Progenitor cell of endocrine pancreas (in vitro differentiated cells): ENCODE measurements at regions not wholly inside any gene's neighbourhood (a gene's known extent, or its start where the extent isn't known, plus 50 kb on each side); places are given as distances from the start of the nearest gene placed in this dataset.

Experiments
- DNase-seq: peaks from one replicate; pipeline ENCODE4 v3.0.0; 2021; ENCODE audit warnings: low spot score; ENCODE audit not compliant: unreplicated experiment
- H3K27ac Mint-ChIP-seq: 2 replicates; pipeline ENCODE4 v1.8.0; 2021; ENCODE audit warnings: mild to moderate bottlenecking, moderate library complexity, mixed read lengths
- H3K27me3 Mint-ChIP-seq: 2 replicates; pipeline ENCODE4 v1.8.0; 2021; ENCODE audit warnings: mixed read lengths
- H3K36me3 Mint-ChIP-seq: 2 replicates; pipeline ENCODE4 v1.8.0; 2022; ENCODE audit warnings: mixed read lengths; ENCODE audit not compliant: insufficient read depth
- H3K4me1 Mint-ChIP-seq: 2 replicates; pipeline ENCODE4 v1.8.0; 2021; ENCODE audit warnings: low read depth, mixed read lengths
- H3K4me3 Mint-ChIP-seq: 2 replicates; pipeline ENCODE4 v1.8.0; 2021; ENCODE audit warnings: low read depth, mild to moderate bottlenecking, moderate library complexity, mixed read lengths
- H3K9me3 Mint-ChIP-seq: 2 replicates; pipeline ENCODE4 v1.8.0; 2021; ENCODE audit warnings: low read depth, mixed read lengths
- TF ChIP-seq, protein P1 (sequence below): fragments of 200-600 bp; sonication (generic); IDR thresholded peaks from one replicate; pipeline ENCODE4 v1.5.0; 2021; ENCODE audit warnings: antibody characterized with exemption, mild to moderate bottlenecking; ENCODE audit not compliant: unreplicated experiment

DNA sequence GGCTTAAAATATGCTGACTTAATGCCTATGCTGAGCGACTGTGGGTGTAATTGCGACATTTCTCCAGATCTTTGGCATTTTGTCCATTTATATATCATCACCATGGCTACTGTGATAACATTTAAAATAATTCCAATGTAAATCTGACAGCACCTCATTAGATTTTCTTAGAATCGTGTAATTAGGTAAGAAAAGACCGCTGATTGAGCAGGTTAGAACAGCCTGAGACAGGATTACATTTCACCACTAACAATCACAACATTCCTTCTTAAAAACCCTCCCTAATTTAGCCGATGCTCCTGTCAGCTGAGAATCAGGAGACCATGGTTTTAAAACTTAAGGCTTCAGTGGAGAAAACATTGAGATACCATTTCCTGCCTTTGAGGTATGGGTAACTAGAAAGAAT is 455.3 kb upstream of the PDZRN3 start:
- DNase-seq = no peak
- H3K27me3 Mint-ChIP-seq = no peaks in the 10 kb centered on the region
- H3K27ac Mint-ChIP-seq = peak overlapping the region; percentile 76
- H3K4me1 Mint-ChIP-seq = peaks cover 64% of the 10 kb centered on the region
- TF ChIP-seq, protein P1, sequence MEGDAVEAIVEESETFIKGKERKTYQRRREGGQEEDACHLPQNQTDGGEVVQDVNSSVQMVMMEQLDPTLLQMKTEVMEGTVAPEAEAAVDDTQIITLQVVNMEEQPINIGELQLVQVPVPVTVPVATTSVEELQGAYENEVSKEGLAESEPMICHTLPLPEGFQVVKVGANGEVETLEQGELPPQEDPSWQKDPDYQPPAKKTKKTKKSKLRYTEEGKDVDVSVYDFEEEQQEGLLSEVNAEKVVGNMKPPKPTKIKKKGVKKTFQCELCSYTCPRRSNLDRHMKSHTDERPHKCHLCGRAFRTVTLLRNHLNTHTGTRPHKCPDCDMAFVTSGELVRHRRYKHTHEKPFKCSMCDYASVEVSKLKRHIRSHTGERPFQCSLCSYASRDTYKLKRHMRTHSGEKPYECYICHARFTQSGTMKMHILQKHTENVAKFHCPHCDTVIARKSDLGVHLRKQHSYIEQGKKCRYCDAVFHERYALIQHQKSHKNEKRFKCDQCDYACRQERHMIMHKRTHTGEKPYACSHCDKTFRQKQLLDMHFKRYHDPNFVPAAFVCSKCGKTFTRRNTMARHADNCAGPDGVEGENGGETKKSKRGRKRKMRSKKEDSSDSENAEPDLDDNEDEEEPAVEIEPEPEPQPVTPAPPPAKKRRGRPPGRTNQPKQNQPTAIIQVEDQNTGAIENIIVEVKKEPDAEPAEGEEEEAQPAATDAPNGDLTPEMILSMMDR = no peak
- peaks cover 8% of the 10 kb centered on the region for H3K9me3 Mint-ChIP-seq
- H3K36me3 Mint-ChIP-seq = no peaks in the 10 kb centered on the region
- H3K4me3 Mint-ChIP-seq = no peak overlapping the region

DNA sequence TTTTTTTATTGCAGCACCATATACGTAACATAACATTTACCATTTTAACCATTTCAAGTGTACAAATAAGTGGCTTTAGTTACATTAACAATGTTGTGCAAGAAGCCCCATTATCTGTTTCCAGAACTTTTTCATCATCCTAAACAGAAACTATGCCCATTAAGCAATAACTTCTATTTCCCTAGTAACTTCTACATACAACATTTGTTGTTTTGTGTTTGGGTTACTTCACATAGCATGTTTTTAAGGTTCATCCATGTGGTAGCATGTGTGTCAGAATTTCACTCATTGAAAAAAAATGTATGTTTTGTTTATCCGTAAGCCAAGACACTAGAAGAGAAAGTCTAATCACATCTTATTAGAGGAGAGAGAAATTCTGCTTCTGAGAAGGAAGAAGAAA is 450.5 kb upstream of the PDZRN3 start:
- Mint-ChIP-seq H3K4me1 (peaks cover 46% of the 10 kb centered on the region), H3K27ac (no peak overlapping the region), H3K27me3 (no peaks in the 10 kb centered on the region), H3K9me3 (peaks cover 5% of the 10 kb centered on the region), H3K36me3 (no peaks in the 10 kb centered on the region), H3K4me3 (no peak overlapping the region)
- DNase-seq = no peak
- TF ChIP-seq, protein P1 = no peak

DNA sequence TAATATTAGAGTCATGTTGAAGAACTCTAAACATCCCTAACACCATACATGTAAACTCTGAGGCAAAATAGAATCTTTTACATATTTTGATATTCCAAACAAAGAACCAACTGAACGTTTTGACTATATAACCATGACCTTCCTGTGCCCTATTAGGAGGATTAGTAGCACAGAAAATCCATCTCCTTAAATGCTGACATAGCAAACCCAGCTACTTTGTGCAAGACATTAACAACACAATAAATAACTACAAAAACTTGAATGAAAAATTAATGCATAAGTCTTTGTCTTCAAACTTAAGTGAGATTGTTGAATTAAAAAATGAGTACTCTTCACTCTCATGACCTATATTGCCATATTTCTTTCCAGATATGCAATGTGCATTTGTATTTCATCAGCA is 450.0 kb upstream of the PDZRN3 start:
- Mint-ChIP-seq H3K9me3 (peaks cover 5% of the 10 kb centered on the region), H3K36me3 (no peaks in the 10 kb centered on the region), H3K27me3 (no peaks in the 10 kb centered on the region), H3K4me1 (peaks cover 44% of the 10 kb centered on the region), H3K27ac (no peak overlapping the region), H3K4me3 (no peak overlapping the region)
- TF ChIP-seq, protein P1 = no peak
- DNase-seq = no peak

DNA sequence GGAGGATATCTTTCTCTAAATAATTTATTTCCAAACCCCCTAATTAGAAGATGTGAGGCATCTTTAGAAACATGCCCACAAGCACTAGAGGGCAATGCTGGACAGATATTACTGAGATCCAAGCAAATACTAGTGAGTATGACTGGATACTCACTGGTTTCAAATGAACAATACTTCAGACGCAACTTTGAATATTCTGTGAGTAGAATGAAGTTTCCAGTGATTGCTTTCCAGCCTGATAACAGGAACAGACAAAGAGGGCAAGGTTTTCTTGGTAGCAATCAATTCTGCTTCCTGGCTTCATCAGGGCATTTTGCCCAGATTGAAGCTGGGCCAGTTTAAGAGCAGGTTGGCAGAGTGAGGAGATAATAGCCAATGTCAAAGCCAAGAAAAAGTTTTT is 442.6 kb upstream of the PDZRN3 start:
- no peak overlapping the region for H3K4me3 Mint-ChIP-seq
- H3K27ac Mint-ChIP-seq = no peak overlapping the region
- H3K27me3 Mint-ChIP-seq = no peaks in the 10 kb centered on the region
- H3K36me3 Mint-ChIP-seq = no peaks in the 10 kb centered on the region
- TF ChIP-seq, protein P1 = peak; percentile 54
- H3K4me1 Mint-ChIP-seq = peaks cover 16% of the 10 kb centered on the region
- no peak for DNase-seq
- no peaks in the 10 kb centered on the region for H3K9me3 Mint-ChIP-seq

DNA sequence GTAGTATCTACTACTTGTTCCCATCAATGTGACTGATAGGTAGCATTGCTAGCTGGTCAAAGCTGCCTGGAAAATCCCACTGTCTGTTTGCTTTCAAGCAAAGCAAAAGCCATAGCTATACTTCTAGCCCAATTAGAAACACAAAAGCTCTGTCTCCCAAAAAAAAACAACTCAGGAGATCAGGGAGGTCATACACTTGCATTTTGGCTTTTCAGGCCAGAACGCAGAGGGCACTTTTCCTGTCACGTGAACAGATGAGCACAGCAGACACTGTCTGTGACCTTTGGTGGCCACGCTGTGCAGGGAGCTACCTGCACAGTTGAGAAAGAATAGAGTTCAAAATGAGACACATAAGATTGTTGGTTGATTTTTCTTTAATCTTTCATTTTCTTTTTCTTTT is 441.7 kb upstream of the PDZRN3 start:
- DNase-seq = no peak
- Mint-ChIP-seq H3K27me3 (no peaks in the 10 kb centered on the region), H3K9me3 (peaks cover 5% of the 10 kb centered on the region), H3K36me3 (no peaks in the 10 kb centered on the region), H3K4me1 (peaks cover 16% of the 10 kb centered on the region), H3K4me3 (no peak overlapping the region), H3K27ac (no peak overlapping the region)
- TF ChIP-seq, protein P1 = no peak
